ENCODE measurements at regions not wholly inside any gene's neighbourhood (a gene's known extent, or its start where the extent isn't known, plus 50 kb on each side); places are given as distances from the start of the nearest gene placed in this dataset.

DNA sequence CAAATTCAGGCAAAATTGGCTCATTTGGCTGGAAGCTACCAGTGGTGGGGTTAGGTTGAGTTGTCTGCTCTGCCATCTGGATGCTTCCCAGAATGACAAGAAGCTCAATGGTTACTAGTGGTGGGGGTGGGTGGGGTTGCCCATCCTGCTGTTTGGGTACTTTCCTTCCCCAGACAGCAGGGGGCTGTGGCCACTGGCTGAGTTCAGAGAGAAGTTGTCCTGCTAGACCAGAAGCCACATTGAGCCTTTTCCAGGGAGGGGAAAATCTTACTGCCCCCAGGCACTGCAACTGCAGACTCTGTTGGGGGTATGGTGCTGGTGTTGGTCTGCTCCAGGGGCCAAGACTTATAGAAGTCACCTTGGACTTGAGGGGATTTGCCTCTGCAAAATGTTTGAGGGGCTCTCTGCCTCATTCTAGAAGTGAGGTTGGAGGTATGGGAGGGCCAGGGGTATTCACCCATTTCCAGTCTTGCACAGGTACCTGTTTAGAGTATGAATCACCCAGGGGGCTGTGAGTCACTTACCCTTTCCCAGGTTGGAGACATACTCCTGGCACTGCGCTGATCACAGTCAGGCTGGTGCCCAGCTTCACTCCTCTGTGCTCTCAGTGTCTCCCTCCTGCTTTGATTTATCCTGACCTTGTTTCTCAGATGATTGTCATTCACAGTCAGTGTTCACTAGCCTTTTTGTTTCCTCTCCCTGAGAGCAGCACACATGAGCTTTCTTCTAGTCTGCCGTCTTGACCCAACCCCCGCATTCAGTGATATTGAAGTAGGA lies 89.1 kb upstream of the NEGR1 start:
- TF ChIP-seq RAD21 (conservative IDR thresholded peaks at IDR 0.05 in 1 of 2, IDR thresholded peaks at IDR 0.05 in 1 of 2) (no peak), HOXA7 (CRISPR knock-in tag; IDR thresholded peaks at IDR 0.05) (no peak), JUN (IDR thresholded peaks at IDR 0.05) (no peak), POLR2AphosphoS2 (conservative IDR thresholded peaks at IDR 0.05; ENCODE audit: low read length) (no peak), EHMT2 (IDR thresholded peaks at IDR 0.05; ENCODE audit: low read depth) (no peak), CHD2 (IDR thresholded peaks at IDR 0.05; ENCODE audit: low read length, partially characterized antibody) (no peak), POLR2A (IDR thresholded peaks at IDR 0.05; ENCODE audit: low read length) (no peak), EP300 (IDR thresholded peaks at IDR 0.05) (no peak)
- TF ChIP-seq, protein P1, sequence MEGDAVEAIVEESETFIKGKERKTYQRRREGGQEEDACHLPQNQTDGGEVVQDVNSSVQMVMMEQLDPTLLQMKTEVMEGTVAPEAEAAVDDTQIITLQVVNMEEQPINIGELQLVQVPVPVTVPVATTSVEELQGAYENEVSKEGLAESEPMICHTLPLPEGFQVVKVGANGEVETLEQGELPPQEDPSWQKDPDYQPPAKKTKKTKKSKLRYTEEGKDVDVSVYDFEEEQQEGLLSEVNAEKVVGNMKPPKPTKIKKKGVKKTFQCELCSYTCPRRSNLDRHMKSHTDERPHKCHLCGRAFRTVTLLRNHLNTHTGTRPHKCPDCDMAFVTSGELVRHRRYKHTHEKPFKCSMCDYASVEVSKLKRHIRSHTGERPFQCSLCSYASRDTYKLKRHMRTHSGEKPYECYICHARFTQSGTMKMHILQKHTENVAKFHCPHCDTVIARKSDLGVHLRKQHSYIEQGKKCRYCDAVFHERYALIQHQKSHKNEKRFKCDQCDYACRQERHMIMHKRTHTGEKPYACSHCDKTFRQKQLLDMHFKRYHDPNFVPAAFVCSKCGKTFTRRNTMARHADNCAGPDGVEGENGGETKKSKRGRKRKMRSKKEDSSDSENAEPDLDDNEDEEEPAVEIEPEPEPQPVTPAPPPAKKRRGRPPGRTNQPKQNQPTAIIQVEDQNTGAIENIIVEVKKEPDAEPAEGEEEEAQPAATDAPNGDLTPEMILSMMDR (IDR thresholded peaks at IDR 0.05): no peak
- TF ChIP-seq, protein P2, sequence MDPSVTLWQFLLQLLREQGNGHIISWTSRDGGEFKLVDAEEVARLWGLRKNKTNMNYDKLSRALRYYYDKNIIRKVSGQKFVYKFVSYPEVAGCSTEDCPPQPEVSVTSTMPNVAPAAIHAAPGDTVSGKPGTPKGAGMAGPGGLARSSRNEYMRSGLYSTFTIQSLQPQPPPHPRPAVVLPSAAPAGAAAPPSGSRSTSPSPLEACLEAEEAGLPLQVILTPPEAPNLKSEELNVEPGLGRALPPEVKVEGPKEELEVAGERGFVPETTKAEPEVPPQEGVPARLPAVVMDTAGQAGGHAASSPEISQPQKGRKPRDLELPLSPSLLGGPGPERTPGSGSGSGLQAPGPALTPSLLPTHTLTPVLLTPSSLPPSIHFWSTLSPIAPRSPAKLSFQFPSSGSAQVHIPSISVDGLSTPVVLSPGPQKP (IDR thresholded peaks at IDR 0.05; ENCODE audit: low read depth, low read length): no peak
- TF ChIP-seq, protein P3, sequence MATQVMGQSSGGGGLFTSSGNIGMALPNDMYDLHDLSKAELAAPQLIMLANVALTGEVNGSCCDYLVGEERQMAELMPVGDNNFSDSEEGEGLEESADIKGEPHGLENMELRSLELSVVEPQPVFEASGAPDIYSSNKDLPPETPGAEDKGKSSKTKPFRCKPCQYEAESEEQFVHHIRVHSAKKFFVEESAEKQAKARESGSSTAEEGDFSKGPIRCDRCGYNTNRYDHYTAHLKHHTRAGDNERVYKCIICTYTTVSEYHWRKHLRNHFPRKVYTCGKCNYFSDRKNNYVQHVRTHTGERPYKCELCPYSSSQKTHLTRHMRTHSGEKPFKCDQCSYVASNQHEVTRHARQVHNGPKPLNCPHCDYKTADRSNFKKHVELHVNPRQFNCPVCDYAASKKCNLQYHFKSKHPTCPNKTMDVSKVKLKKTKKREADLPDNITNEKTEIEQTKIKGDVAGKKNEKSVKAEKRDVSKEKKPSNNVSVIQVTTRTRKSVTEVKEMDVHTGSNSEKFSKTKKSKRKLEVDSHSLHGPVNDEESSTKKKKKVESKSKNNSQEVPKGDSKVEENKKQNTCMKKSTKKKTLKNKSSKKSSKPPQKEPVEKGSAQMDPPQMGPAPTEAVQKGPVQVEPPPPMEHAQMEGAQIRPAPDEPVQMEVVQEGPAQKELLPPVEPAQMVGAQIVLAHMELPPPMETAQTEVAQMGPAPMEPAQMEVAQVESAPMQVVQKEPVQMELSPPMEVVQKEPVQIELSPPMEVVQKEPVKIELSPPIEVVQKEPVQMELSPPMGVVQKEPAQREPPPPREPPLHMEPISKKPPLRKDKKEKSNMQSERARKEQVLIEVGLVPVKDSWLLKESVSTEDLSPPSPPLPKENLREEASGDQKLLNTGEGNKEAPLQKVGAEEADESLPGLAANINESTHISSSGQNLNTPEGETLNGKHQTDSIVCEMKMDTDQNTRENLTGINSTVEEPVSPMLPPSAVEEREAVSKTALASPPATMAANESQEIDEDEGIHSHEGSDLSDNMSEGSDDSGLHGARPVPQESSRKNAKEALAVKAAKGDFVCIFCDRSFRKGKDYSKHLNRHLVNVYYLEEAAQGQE (IDR thresholded peaks at IDR 0.05): no peak
